ENCODE measurements at regions not wholly inside any gene's neighbourhood (a gene's known extent, or its start where the extent isn't known, plus 50 kb on each side); places are given as distances from the start of the nearest gene placed in this dataset.

- Histone ChIP-seq H3K4me3 (ENCODE audit: severe bottlenecking) (no peak overlapping the region), H3K27ac (ENCODE audit: poor library complexity, severe bottlenecking) (no peak overlapping the region), H3K4me1 (ENCODE audit: insufficient read depth, poor library complexity, severe bottlenecking) (no peaks in the 10 kb centered on the region), H3K9me3 (ENCODE audit: severe bottlenecking) (no peaks in the 10 kb centered on the region), H3K36me3 (ENCODE audit: low read depth) (no peaks in the 10 kb centered on the region), H3K27me3 (ENCODE audit: insufficient read depth, poor library complexity, severe bottlenecking) (no peaks in the 10 kb centered on the region)
- DNase-seq (ENCODE audit: low spot score) (no peak), ATAC-seq (ENCODE audit: low read depth) (peak; percentile 42; the same call in 1 of the 3 replicates)
- TF ChIP-seq CTCF (IDR thresholded peaks at IDR 0.05; ENCODE audit: poor library complexity, severe bottlenecking), result no peak
Measured at GRCh38 chr2:10993001-10993481, 81.3 kb downstream of the KCNF1 start.

- no peak for DNase-seq (ENCODE audit: low spot score)
- Histone ChIP-seq H3K36me3 (ENCODE audit: low read depth) (no peaks in the 10 kb centered on the region), H3K4me3 (ENCODE audit: severe bottlenecking) (no peak overlapping the region), H3K27me3 (ENCODE audit: insufficient read depth, poor library complexity, severe bottlenecking) (no peaks in the 10 kb centered on the region), H3K9me3 (ENCODE audit: severe bottlenecking) (no peaks in the 10 kb centered on the region), H3K4me1 (ENCODE audit: insufficient read depth, poor library complexity, severe bottlenecking) (no peaks in the 10 kb centered on the region), H3K27ac (ENCODE audit: poor library complexity, severe bottlenecking) (no peak overlapping the region)
- TF ChIP-seq CTCF (IDR thresholded peaks at IDR 0.05; ENCODE audit: poor library complexity, severe bottlenecking), result no peak
- no peak for ATAC-seq (ENCODE audit: low read depth)
Measured at GRCh38 chr2:10995366-10995970, 83.7 kb downstream of the KCNF1 start.

GRCh38 chr2:11004199-11004598, 92.5 kb downstream of the KCNF1 start:
- peak; percentile 90 for ATAC-seq (ENCODE audit: low read depth)
- H3K27ac ChIP-seq (ENCODE audit: poor library complexity, severe bottlenecking), result no peak overlapping the region
- H3K36me3 ChIP-seq (ENCODE audit: low read depth), result no peaks in the 10 kb centered on the region
- H3K4me1 ChIP-seq (ENCODE audit: insufficient read depth, poor library complexity, severe bottlenecking), result peaks cover 10% of the 10 kb centered on the region
- H3K9me3 ChIP-seq (ENCODE audit: severe bottlenecking), result no peaks in the 10 kb centered on the region
- DNase-seq (ENCODE audit: low spot score), result no peak
- no peak overlapping the region for H3K4me3 ChIP-seq (ENCODE audit: severe bottlenecking)
- no peaks in the 10 kb centered on the region for H3K27me3 ChIP-seq (ENCODE audit: insufficient read depth, poor library complexity, severe bottlenecking)
- no peak for TF ChIP-seq CTCF (IDR thresholded peaks at IDR 0.05; ENCODE audit: poor library complexity, severe bottlenecking)

- TF ChIP-seq CTCF (IDR thresholded peaks at IDR 0.05; ENCODE audit: poor library complexity, severe bottlenecking), result no peak
- Histone ChIP-seq H3K4me3 (ENCODE audit: severe bottlenecking) (no peak overlapping the region), H3K9me3 (ENCODE audit: severe bottlenecking) (no peaks in the 10 kb centered on the region), H3K27ac (ENCODE audit: poor library complexity, severe bottlenecking) (no peak overlapping the region), H3K27me3 (ENCODE audit: insufficient read depth, poor library complexity, severe bottlenecking) (no peaks in the 10 kb centered on the region), H3K36me3 (ENCODE audit: low read depth) (no peaks in the 10 kb centered on the region), H3K4me1 (ENCODE audit: insufficient read depth, poor library complexity, severe bottlenecking) (peaks cover 10% of the 10 kb centered on the region)
- ATAC-seq (ENCODE audit: low read depth) (no peak), DNase-seq (ENCODE audit: low spot score) (no peak)
Measured at GRCh38 chr2:11005032-11005431, 93.3 kb downstream of the KCNF1 start.

GRCh38 chr2:11006191-11006590, 94.5 kb downstream of the KCNF1 start:
- no peak for ATAC-seq (ENCODE audit: low read depth)
- H3K27me3 ChIP-seq (ENCODE audit: insufficient read depth, poor library complexity, severe bottlenecking), result no peaks in the 10 kb centered on the region
- H3K27ac ChIP-seq (ENCODE audit: poor library complexity, severe bottlenecking), result no peak overlapping the region
- H3K4me3 ChIP-seq (ENCODE audit: severe bottlenecking), result no peak overlapping the region
- peaks cover 10% of the 10 kb centered on the region for H3K4me1 ChIP-seq (ENCODE audit: insufficient read depth, poor library complexity, severe bottlenecking)
- no peaks in the 10 kb centered on the region for H3K9me3 ChIP-seq (ENCODE audit: severe bottlenecking)
- DNase-seq (ENCODE audit: low spot score), result no peak
- TF ChIP-seq CTCF (IDR thresholded peaks at IDR 0.05; ENCODE audit: poor library complexity, severe bottlenecking), result no peak
- H3K36me3 ChIP-seq (ENCODE audit: low read depth), result no peaks in the 10 kb centered on the region

Measured in RWPE2 (cell line).